Liver (tissue), 8 donors: ENCODE measurements at regions not wholly inside any gene's neighbourhood (a gene's known extent, or its start where the extent isn't known, plus 50 kb on each side); places are given as distances from the start of the nearest gene placed in this dataset.

ENCODE experiments used
- DNase-seq: peaks from one replicate; pipeline ENCODE4 v3.0.0-alpha.2; 2017; ENCODE audit warnings: low spot score
- H3K27ac ChIP-seq, 2 donors: one replicate each; pipeline ENCODE4 v1.7.0; 2013; ENCODE audit warnings: inconsistent platforms in 2 of 2, low read length in 2 of 2, control low read depth in 1 of 2, low read depth in 1 of 2, mild to moderate bottlenecking in 1 of 2
- H3K27me3 ChIP-seq, 4 donors: one replicate each; pipeline versions ENCODE4 v1.6.1 to v1.7.0; 2013; ENCODE audit warnings: low read length in 3 of 4, inconsistent platforms in 1 of 4, mild to moderate bottlenecking in 1 of 4, moderate library complexity in 1 of 4; ENCODE audit not compliant: control insufficient read depth in 4 of 4, insufficient read depth in 4 of 4
- H3K36me3 ChIP-seq, 4 donors: one replicate each; pipeline versions ENCODE4 v1.6.1 to v1.7.0; 2013; ENCODE audit warnings: low read length in 3 of 4, mild to moderate bottlenecking in 3 of 4, low read depth in 1 of 4, moderate library complexity in 1 of 4; ENCODE audit not compliant: control insufficient read depth in 4 of 4, insufficient read depth in 3 of 4
- H3K4me1 ChIP-seq, 4 donors: one replicate each; pipeline versions ENCODE4 v1.6.1 to v1.7.0; 2013; ENCODE audit warnings: low read length in 3 of 4, mild to moderate bottlenecking in 3 of 4, moderate library complexity in 1 of 4; ENCODE audit not compliant: control insufficient read depth in 4 of 4, insufficient read depth in 4 of 4
- H3K4me3 ChIP-seq, 3 donors: one replicate each; pipeline versions ENCODE4 v1.6.1 to v1.7.0; 2013; ENCODE audit warnings: low read length in 3 of 3, control low read depth in 1 of 3, low read depth in 1 of 3, mild to moderate bottlenecking in 1 of 3
- H3K9ac ChIP-seq, 2 donors: one replicate each; pipeline ENCODE4 v1.7.0; 2013; ENCODE audit warnings: low read length in 2 of 2, mild to moderate bottlenecking in 2 of 2, moderate library complexity in 2 of 2, control low read depth in 1 of 2, low read depth in 1 of 2
- H3K9me3 ChIP-seq, 4 donors: one replicate each; pipeline versions ENCODE4 v1.6.1 to v1.7.0; 2013; ENCODE audit warnings: low read length in 3 of 4; ENCODE audit not compliant: control insufficient read depth in 4 of 4
- ATF3 ChIP-seq: IDR thresholded peaks from 2 replicates; pipeline ENCODE4 v1.6.1; 2016; ENCODE audit warnings: antibody characterized with exemption
- CTCF ChIP-seq: fragments of 150-350 bp; IDR thresholded peaks from 2 replicates; pipeline ENCODE4 v1.5.1; 2017; ENCODE audit warnings: improper control_type of control experiment, low read depth, low read length; ENCODE audit not compliant: missing input control
- EGR1 ChIP-seq, 2 donors: IDR thresholded peaks; 2 replicates each; pipeline ENCODE4 v1.6.1; 2016 to 2018; ENCODE audit warnings: antibody characterized with exemption in 2 of 2, low read depth in 2 of 2
- FOXA1 ChIP-seq: IDR thresholded peaks from 2 replicates; pipeline ENCODE4 v1.6.1; 2016; ENCODE audit warnings: antibody characterized with exemption
- FOXA2 ChIP-seq: IDR thresholded peaks from 2 replicates; pipeline ENCODE4 v1.6.1; 2016; ENCODE audit warnings: antibody characterized with exemption
- GABPA ChIP-seq, 2 donors: IDR thresholded peaks in 1 of 2; conservative IDR thresholded peaks in 1 of 2; 2 replicates each; pipeline ENCODE4 v1.6.1; 2016; ENCODE audit warnings: antibody characterized with exemption in 2 of 2, mild to moderate bottlenecking in 1 of 2, moderate library complexity in 1 of 2
- HNF4A ChIP-seq, 2 donors: conservative IDR thresholded peaks; 2 replicates each; pipeline ENCODE4 v1.6.1; 2016; ENCODE audit warnings: antibody characterized with exemption in 2 of 2, mild to moderate bottlenecking in 2 of 2
- HNF4G ChIP-seq: IDR thresholded peaks from 2 replicates; pipeline ENCODE4 v1.6.1; 2016; ENCODE audit warnings: antibody characterized with exemption
- JUND ChIP-seq, 2 donors: IDR thresholded peaks; 2 replicates each; pipeline ENCODE4 v1.6.1; 2016; ENCODE audit warnings: antibody characterized with exemption in 2 of 2
- MAX ChIP-seq: IDR thresholded peaks from 2 replicates; pipeline ENCODE4 v1.6.1; 2016; ENCODE audit warnings: antibody characterized with exemption
- NR2F2 ChIP-seq: IDR thresholded peaks from 2 replicates; pipeline ENCODE4 v1.6.1; 2016; ENCODE audit warnings: antibody characterized with exemption
- RAD21 ChIP-seq, 2 donors: IDR thresholded peaks; 2 replicates each; pipeline ENCODE4 v1.6.1; 2016; ENCODE audit warnings: antibody characterized with exemption in 2 of 2, mild to moderate bottlenecking in 2 of 2
- REST ChIP-seq: IDR thresholded peaks from 2 replicates; pipeline ENCODE4 v1.6.1; 2016; ENCODE audit warnings: antibody characterized with exemption, mild to moderate bottlenecking
- RXRA ChIP-seq, 2 donors: IDR thresholded peaks; 2 replicates each; pipeline ENCODE4 v1.6.1; 2017 to 2018; ENCODE audit warnings: antibody characterized with exemption in 2 of 2, mild to moderate bottlenecking in 1 of 2
- SP1 ChIP-seq: IDR thresholded peaks from 2 replicates; pipeline ENCODE4 v1.6.1; 2018; ENCODE audit warnings: antibody characterized with exemption, mild to moderate bottlenecking
- TAF1 ChIP-seq: conservative IDR thresholded peaks from 2 replicates; pipeline ENCODE4 v1.6.1; 2016; ENCODE audit warnings: antibody characterized with exemption, mild to moderate bottlenecking
- YY1 ChIP-seq: IDR thresholded peaks from 2 replicates; pipeline ENCODE4 v1.6.1; 2016; ENCODE audit warnings: antibody characterized with exemption, mild to moderate bottlenecking
- ZBTB33 ChIP-seq: IDR thresholded peaks from 2 replicates; pipeline ENCODE4 v1.6.1; 2016; ENCODE audit warnings: antibody characterized with exemption
- WGBS: extraction: QIAGEN DNeasy Blood & Tissue Kit; methylation state at CpG from one replicate; pipeline ENCODE4 v1.1.7; 2013; 5-methylcytosine and 5-hydroxymethylcytosine counted together
- donor health status: healthy.
- donor health status: healthy.
- donor health status: healthy.
- donor health status: healthy.
- donor health status: healthy.

- Histone ChIP-seq H3K9me3 (no peaks in the 10 kb centered on the region), H3K4me3 (no peak overlapping the region), H3K36me3 (no peaks in the 10 kb centered on the region), H3K4me1 (no peaks in the 10 kb centered on the region), H3K27ac (no peak overlapping the region), H3K27me3 (no peaks in the 10 kb centered on the region), H3K9ac (no peak overlapping the region)
- WGBS, result 92% methylated on average over 1 of the region's 1 CpG
- TF ChIP-seq ZBTB33, result no peak
- no peak for TF ChIP-seq FOXA1
- TF ChIP-seq REST, result no peak
- no peak for TF ChIP-seq FOXA2
- TF ChIP-seq HNF4A (conservative IDR thresholded peaks at IDR 0.05), result no peak
- DNase-seq, result no peak
Measured at GRCh38 chr7:106755641-106756040, 94.7 kb upstream of the CCDC71L start.

- DNase-seq, result no peak
- Histone ChIP-seq H3K27ac (no peak overlapping the region), H3K27me3 (no peaks in the 10 kb centered on the region), H3K4me3 (no peak overlapping the region), H3K9ac (no peak overlapping the region), H3K9me3 (no peaks in the 10 kb centered on the region), H3K4me1 (no peaks in the 10 kb centered on the region), H3K36me3 (no peaks in the 10 kb centered on the region)
- TF ChIP-seq MAX (no peak), FOXA2 (no peak), JUND (IDR thresholded peaks at IDR 0.05) (no peak), HNF4G (no peak), TAF1 (no peak), HNF4A (conservative IDR thresholded peaks at IDR 0.05) (no peak)
Measured at GRCh38 chr7:106756071-106756470, 95.1 kb upstream of the CCDC71L start.

- Histone ChIP-seq H3K27ac (no peak overlapping the region), H3K4me1 (no peaks in the 10 kb centered on the region), H3K9ac (no peak overlapping the region), H3K4me3 (no peak overlapping the region), H3K9me3 (no peaks in the 10 kb centered on the region), H3K27me3 (no peaks in the 10 kb centered on the region), H3K36me3 (no peaks in the 10 kb centered on the region)
- WGBS, result 89% methylated on average over 11 of the region's 11 CpGs
- no peak for DNase-seq
- no peak for TF ChIP-seq RAD21 (IDR thresholded peaks at IDR 0.05)
- TF ChIP-seq GABPA (IDR thresholded peaks at IDR 0.05 in 1 of 2, conservative IDR thresholded peaks at IDR 0.05 in 1 of 2), result no peak
- no peak for TF ChIP-seq RXRA (IDR thresholded peaks at IDR 0.05)
- TF ChIP-seq ATF3, result no peak
- no peak for TF ChIP-seq CTCF
- TF ChIP-seq EGR1 (IDR thresholded peaks at IDR 0.05; ENCODE audit: low read depth in 2 of 2), result no peak
- TF ChIP-seq HNF4G, result no peak
- no peak for TF ChIP-seq YY1
- TF ChIP-seq SP1, result no peak
- no peak for TF ChIP-seq FOXA1
- TF ChIP-seq FOXA2, result no peak
- TF ChIP-seq MAX, result no peak
- no peak for TF ChIP-seq NR2F2
- no peak for TF ChIP-seq TAF1
- no peak for TF ChIP-seq JUND (IDR thresholded peaks at IDR 0.05)
- no peak for TF ChIP-seq ZBTB33
Measured at GRCh38 chr7:106756884-106757283, 95.9 kb upstream of the CCDC71L start.
